K562 (cell line): ENCODE measurements at regions not wholly inside any gene's neighbourhood (a gene's known extent, or its start where the extent isn't known, plus 50 kb on each side); places are given as distances from the start of the nearest gene placed in this dataset.

Experiments
- ATF4 ChIP-seq: fragments of 450-650 bp; formaldehyde crosslinking; IDR thresholded peaks from 2 replicates; pipeline ENCODE4 v1.4.0; 2022; ENCODE audit warnings: mild to moderate bottlenecking, moderate library complexity
- JUND ChIP-seq, 2 experiments: IDR thresholded peaks; 2 replicates in 1 of 2; 3 replicates in 1 of 2; pipeline ENCODE4 v1.6.1; 2011; ENCODE audit warnings: borderline replicate concordance in 2 of 2, low read depth in 2 of 2, low read length in 2 of 2, improper control_type of control experiment in 1 of 2, missing biosample characterization in 1 of 2, missing genetic modification characterization in 1 of 2, missing genetic modification reagents in 1 of 2

- no peak for TF ChIP-seq JUND (IDR thresholded peaks at IDR 0.05; ENCODE audit: borderline replicate concordance, low read depth, low read length)
- no peak for TF ChIP-seq JUND (tag; IDR thresholded peaks at IDR 0.05; ENCODE audit: borderline replicate concordance, low read depth, low read length)
- TF ChIP-seq ATF4, result no peak
Measured at GRCh38 chr11:45393334-45393733, 107.2 kb upstream of the SYT13 start.
